Stimulated activated CD8-positive, alpha-beta memory T cell treated with anti-CD3 and anti-CD28 coated beads, Interleukin-4, amount 100 ng/mL, for 48 hours (primary cell): ENCODE measurements at regions not wholly inside any gene's neighbourhood (a gene's known extent, or its start where the extent isn't known, plus 50 kb on each side); places are given as distances from the start of the nearest gene placed in this dataset.
"Not testable (repeated sequence)": the region's sequence is repeated elsewhere in the genome, so short reads cannot be mapped to it uniquely, and the experiment has no call there.

ENCODE experiments used
- DNase-seq: peaks from one replicate; pipeline ENCODE4 v3.0.0-alpha.2; 2020

DNA sequence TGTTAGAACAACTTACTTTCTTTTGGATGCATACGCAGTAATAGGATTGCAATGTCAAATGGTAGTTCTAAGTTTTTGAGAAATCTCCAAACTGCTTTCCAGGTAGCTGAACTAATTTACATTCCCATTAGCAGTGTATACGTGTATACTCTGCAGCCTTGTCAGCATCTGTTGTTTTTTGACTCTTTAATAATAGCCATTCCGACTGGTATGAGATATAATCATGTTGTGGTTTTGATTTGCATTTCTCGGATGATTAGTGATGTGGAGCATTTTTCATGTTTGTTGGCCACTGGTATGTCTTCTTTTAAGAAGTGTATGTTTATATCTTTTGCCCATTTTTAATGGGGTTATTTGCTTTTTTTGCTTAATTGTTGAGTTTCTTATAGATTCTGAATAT is 76.9 kb upstream of the HNRNPA1L2 start:
- not testable (repeated sequence) for DNase-seq

DNA sequence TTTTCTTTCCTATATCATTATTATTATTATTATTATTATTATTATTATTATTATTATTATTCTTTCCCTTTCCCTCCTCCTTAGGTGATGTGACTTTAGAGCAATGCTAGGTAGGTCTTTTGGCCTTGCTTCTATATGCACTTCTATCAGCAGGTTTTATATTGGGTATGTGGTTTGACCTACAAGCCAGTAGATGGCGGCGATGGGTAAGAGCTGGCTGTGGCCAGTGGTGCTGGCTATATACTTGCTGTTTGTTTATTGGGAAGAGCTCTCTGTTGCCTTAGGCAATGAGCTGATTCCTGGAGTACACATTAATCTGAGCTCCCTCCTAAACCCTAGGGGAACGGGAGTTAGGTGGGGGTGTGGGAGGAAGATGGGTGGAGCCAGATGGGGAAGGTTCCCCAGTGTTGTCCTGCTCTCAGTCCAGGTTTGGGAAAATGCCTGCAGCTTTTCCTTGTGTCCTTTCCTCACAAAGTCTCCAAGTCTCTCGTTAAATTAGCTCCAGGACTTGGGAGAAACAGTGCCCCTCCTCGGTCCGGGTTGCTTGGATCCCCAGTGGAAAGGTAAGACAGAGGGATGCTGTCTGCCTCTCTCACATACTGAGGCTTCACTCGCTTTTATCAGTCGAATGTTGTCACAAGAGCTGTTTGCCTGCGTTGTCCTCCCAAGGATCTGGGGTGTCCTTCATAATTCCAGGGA is 72.2 kb upstream of the HNRNPA1L2 start:
- peak; percentile 25 for DNase-seq

DNA sequence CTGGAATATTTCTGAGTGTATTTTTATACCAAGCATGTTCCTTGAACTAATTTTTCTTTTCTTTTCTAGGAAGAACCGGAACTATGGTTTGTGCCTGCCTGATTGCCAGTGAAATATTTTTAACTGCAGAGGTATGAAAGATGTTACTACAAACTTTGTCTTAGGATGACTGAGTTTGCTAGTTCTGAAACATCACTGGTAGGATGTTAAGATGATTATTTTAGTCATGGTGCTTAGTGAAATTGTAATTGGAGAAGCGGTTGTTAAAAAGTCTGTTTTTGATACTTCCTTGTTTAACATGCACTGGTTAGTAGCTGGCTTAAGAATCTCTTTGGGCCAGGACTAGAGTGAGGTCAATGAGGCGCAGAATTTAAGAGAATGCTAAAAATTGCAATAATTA is 71.1 kb upstream of the HNRNPA1L2 start:
- DNase-seq = not testable (repeated sequence)

DNA sequence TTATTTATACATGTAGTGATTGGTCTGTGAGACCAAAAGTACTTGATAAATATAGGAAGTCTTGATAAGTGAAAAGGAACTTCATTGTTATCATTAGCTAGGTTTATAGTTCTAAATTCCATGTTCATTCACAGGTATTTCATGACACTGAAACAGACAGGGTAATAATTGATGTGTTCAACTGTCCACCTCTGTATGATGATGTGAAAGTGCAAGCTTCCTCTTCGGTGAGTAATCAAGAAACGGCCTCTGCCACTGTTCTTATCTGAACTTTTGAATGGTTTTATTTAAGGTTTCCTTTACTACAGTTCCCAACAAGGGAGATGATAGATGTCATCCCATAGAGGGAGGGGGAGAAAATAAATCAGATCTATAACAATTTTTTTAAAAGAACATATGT is 59.3 kb upstream of the HNRNPA1L2 start:
- not testable (repeated sequence) for DNase-seq
